Epithelial cell of esophagus (primary cell): ENCODE measurements at regions not wholly inside any gene's neighbourhood (a gene's known extent, or its start where the extent isn't known, plus 50 kb on each side); places are given as distances from the start of the nearest gene placed in this dataset.
A peak's percentile ranks its signal among the peaks of the same experiment; 100 is the strongest.

ENCODE experiments used
- DNase-seq: peaks from one replicate; pipeline ENCODE4 v3.0.0; 2010; ENCODE audit warnings: low read depth
- H3K4me3 ChIP-seq: 2 replicates; pipeline ENCODE4 v1.5.1; 2011; ENCODE audit warnings: mild to moderate bottlenecking, low read length, control low read depth
- CTCF ChIP-seq: IDR thresholded peaks from 2 replicates; pipeline ENCODE4 v1.5.1; 2011; ENCODE audit warnings: low read depth, mild to moderate bottlenecking, low read length, control low read depth, inconsistent platforms; ENCODE audit not compliant: insufficient read depth; ENCODE audit errors: missing control alignments

DNA sequence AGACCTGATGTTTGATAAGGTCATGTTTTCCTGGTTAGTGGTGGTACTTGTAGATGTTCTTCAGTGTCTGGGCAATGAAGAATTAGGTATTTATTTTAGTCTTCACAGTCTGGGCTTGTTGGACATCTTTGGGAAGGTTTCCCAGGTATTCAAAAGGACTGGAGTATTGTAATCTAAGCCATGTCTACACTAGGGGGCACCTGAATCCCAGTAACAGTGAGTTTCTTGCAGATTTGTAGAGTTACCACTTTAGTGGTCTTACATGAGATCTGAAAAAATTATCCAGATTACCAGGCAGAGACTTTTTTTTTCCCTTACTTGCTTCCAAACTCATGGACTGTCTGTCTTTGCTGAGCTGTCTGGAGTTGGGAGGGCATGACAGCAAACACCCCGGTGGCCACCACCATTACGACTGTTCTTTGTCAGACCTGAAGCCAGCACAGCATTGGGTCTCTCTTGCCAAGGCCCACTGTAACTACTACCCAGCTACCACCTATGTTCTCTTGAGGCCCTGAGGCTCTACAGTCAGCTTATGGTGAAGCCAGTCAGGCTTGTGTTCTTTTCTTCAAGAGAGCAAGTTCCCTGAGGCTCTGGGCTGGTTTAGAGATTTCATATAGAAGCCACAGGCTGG, 820.7 kb upstream of the FBXO33 start:
- TF ChIP-seq CTCF: no peak
- no peak overlapping the region for H3K4me3 ChIP-seq
- no peak for DNase-seq

GRCh38 chr14:40248671-40249070, 816.4 kb upstream of the FBXO33 start:
- DNase-seq: no peak
- no peak for TF ChIP-seq CTCF
- no peak overlapping the region for H3K4me3 ChIP-seq

GRCh38 chr14:40240245-40240859, 808.1 kb upstream of the FBXO33 start:
- H3K4me3 ChIP-seq: no peak overlapping the region
- DNase-seq: no peak
- no peak for TF ChIP-seq CTCF

DNA sequence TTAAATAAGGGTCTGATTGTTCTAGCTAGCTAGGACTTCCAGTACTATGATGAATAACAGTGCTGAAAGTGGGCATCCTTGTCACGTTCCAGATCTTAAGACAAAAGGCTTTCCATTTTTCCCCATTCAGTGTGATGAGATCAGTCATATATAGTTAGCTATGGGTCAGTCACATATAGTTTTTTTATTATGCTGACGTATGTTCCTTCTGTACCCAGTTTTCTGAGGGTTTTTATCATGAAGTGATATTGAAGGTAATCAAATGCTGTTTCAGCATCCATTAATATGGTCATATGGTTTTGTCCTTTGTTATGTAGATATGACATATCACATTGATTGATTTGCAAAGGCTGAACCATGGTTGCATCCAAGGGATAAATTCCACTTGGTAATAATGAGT, 800.1 kb upstream of the FBXO33 start:
- no peak for DNase-seq
- no peak for TF ChIP-seq CTCF

GRCh38 chr14:40229676-40230075, 797.4 kb upstream of the FBXO33 start:
- no peak for DNase-seq
- no peak overlapping the region for H3K4me3 ChIP-seq
- TF ChIP-seq CTCF: no peak

More for the DNA sequence above, 800.1 kb upstream of the FBXO33 start:
- H3K4me3 ChIP-seq: no peak overlapping the region

- no peak for TF ChIP-seq CTCF
- no peak for DNase-seq
- no peak overlapping the region for H3K4me3 ChIP-seq
Observed at GRCh38 chr14:40222996-40223395, 790.8 kb upstream of the FBXO33 start.

DNA sequence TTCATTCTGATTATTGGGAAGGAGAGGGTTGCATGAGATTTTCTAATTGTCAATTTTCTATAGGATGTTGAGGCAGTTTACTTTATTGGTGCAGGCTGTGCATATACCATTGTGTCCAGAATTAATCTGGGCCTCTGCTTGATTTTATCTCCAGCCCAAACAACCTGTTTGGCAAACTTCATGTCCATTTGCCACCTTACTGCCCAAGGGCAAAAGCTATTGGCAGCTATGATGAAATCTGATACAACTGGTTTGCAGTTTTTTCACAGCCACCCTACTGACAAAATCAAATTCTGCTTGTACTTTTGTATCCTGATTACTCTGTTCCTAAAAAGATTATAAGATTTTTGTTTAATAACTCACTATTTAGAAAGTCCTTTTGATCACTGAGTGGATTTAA, 789.2 kb upstream of the FBXO33 start:
- TF ChIP-seq CTCF: no peak
- H3K4me3 ChIP-seq: no peak overlapping the region
- peak; percentile 37 for DNase-seq
